IMR-90 (cell line): ENCODE measurements at regions not wholly inside any gene's neighbourhood (a gene's known extent, or its start where the extent isn't known, plus 50 kb on each side); places are given as distances from the start of the nearest gene placed in this dataset.

ENCODE experiments used
- ATAC-seq: fragments of 200-7000 bp; cut with Tn5 transposase; 2 replicates; pipeline ENCODE4 v1.9.1; 2020; ENCODE audit warnings: low read depth, mild to moderate bottlenecking, moderate library complexity
- BruUV-seq: library from RNA; stranded (reverse); fragments of 400-500 nt; replicated peaks from 2 replicates; lab custom pipeline; 2021; lab: Mats Ljungman, UMichigan
- CTCF ChIA-PET: fragments of 300-600 bp; formaldehyde crosslinking; extraction: SDS; loops from one replicate; lab custom pipeline; 2021; ENCODE audit warnings: antibody characterized with exemption; lab: Yijun Ruan, JAX
- POLR2A ChIA-PET: fragments of 300-600 bp; sonication (Branson Sonifier 250); formaldehyde crosslinking; loops from one replicate; lab custom pipeline; 2022; ENCODE audit warnings: antibody characterized with exemption; ENCODE audit not compliant: unreplicated experiment; lab: Charles Lee
- DNase-seq: peaks from one replicate; pipeline ENCODE4 v3.0.0; 2013
- H2AFZ ChIP-seq: replicated peaks from 2 replicates; pipeline ENCODE3; 2013; ENCODE audit warnings: low read length, mild to moderate bottlenecking; ENCODE audit not compliant: poor library complexity
- H2AK5ac ChIP-seq: 2 replicates; pipeline ENCODE4 v1.6.1; 2013; ENCODE audit warnings: low read depth, low read length, inconsistent platforms
- H2AK9ac ChIP-seq: replicated peaks from 2 replicates; pipeline ENCODE3; 2013; ENCODE audit warnings: mild to moderate bottlenecking, low read depth, low read length, moderate library complexity; ENCODE audit not compliant: poor library complexity
- H2BK120ac ChIP-seq: 2 replicates; pipeline ENCODE4 v1.6.1; 2013; ENCODE audit warnings: low read depth, low read length, inconsistent platforms
- H2BK15ac ChIP-seq: 3 replicates; pipeline ENCODE4 v1.6.1; 2013; ENCODE audit warnings: low read depth, low read length, inconsistent platforms
- H2BK20ac ChIP-seq: 2 replicates; pipeline ENCODE4 v1.6.1; 2013; ENCODE audit warnings: low read depth, mild to moderate bottlenecking, inconsistent platforms, low read length, moderate library complexity
- H2BK5ac ChIP-seq: 2 replicates; pipeline ENCODE4 v1.6.1; 2013; ENCODE audit warnings: mild to moderate bottlenecking, low read depth, low read length, inconsistent platforms; ENCODE audit not compliant: poor library complexity, severe bottlenecking
- H3K14ac ChIP-seq: replicated peaks from 2 replicates; pipeline ENCODE4 v1.6.1; 2013; ENCODE audit warnings: low read depth, low read length, inconsistent platforms
- H3K18ac ChIP-seq: 2 replicates; pipeline ENCODE4 v1.6.1; 2013; ENCODE audit warnings: low read depth, low read length, control low read depth
- H3K23ac ChIP-seq: 2 replicates; pipeline ENCODE4 v1.6.1; 2013; ENCODE audit warnings: low read depth, low read length, inconsistent platforms
- H3K27ac ChIP-seq: 2 replicates; pipeline ENCODE4 v1.5.1; 2013; ENCODE audit warnings: mild to moderate bottlenecking, control low read depth, low read length; ENCODE audit not compliant: insufficient read depth
- H3K27me3 ChIP-seq: 2 replicates; pipeline ENCODE4 v1.6.1; 2013; ENCODE audit warnings: low read length; ENCODE audit not compliant: control insufficient read depth, insufficient read depth
- H3K36me3 ChIP-seq: 2 replicates; pipeline ENCODE4 v1.6.1; 2013; ENCODE audit warnings: low read length, mixed read lengths; ENCODE audit not compliant: control insufficient read depth, insufficient read depth
- H3K4ac ChIP-seq: 2 replicates; pipeline ENCODE4 v1.6.1; 2013; ENCODE audit warnings: low read depth, low read length, inconsistent platforms
- H3K4me1 ChIP-seq: 2 replicates; pipeline ENCODE4 v1.6.1; 2013; ENCODE audit warnings: low read length, mixed read lengths; ENCODE audit not compliant: control insufficient read depth, insufficient read depth
- H3K4me2 ChIP-seq: 2 replicates; pipeline ENCODE4 v1.6.1; 2013; ENCODE audit warnings: low read depth, mild to moderate bottlenecking, control low read depth, low read length, moderate library complexity
- H3K4me3 ChIP-seq: 2 replicates; pipeline ENCODE4 v1.5.1; 2013; ENCODE audit warnings: low read depth, mild to moderate bottlenecking, control low read depth, low read length, moderate library complexity; ENCODE audit not compliant: insufficient read depth
- H3K56ac ChIP-seq: 2 replicates; pipeline ENCODE4 v1.6.1; 2013; ENCODE audit warnings: low read length, inconsistent platforms; ENCODE audit not compliant: insufficient read depth; ENCODE audit errors: extremely low read depth
- H3K79me1 ChIP-seq, 2 experiments: 2 replicates each; pipeline ENCODE4 v1.6.1; 2013; ENCODE audit warnings: low read length in 2 of 2, inconsistent platforms in 1 of 2, low read depth in 1 of 2
- H3K9ac ChIP-seq: 2 replicates; pipeline ENCODE4 v1.6.1; 2013; ENCODE audit warnings: low read depth, low read length, control low read depth
- H3K9me1 ChIP-seq: 2 replicates; pipeline ENCODE4 v1.6.1; 2013; ENCODE audit warnings: low read length, inconsistent platforms; ENCODE audit not compliant: insufficient read depth
- H3K9me3 ChIP-seq: 2 replicates; pipeline ENCODE4 v1.6.1; 2013; ENCODE audit warnings: low read length; ENCODE audit not compliant: control insufficient read depth, insufficient read depth
- H4K20me1 ChIP-seq: 2 replicates; pipeline ENCODE4 v1.6.1; 2013; ENCODE audit warnings: low read length, inconsistent platforms; ENCODE audit not compliant: insufficient read depth
- H4K5ac ChIP-seq: 2 replicates; pipeline ENCODE4 v1.6.1; 2013; ENCODE audit warnings: mild to moderate bottlenecking, low read depth, low read length, control low read depth
- H4K8ac ChIP-seq, 2 experiments: 2 replicates each; pipeline ENCODE4 v1.6.1; 2013; ENCODE audit warnings: low read depth in 2 of 2, low read length in 2 of 2, control low read depth in 1 of 2, inconsistent platforms in 1 of 2
- H4K91ac ChIP-seq: 2 replicates; pipeline ENCODE4 v1.6.1; 2013; ENCODE audit warnings: low read depth, low read length, inconsistent platforms; ENCODE audit not compliant: insufficient read depth
- FOS ChIP-seq: fragments of 150-350 bp; IDR thresholded peaks from 2 replicates; pipeline ENCODE4 v1.6.1; 2016; ENCODE audit warnings: low read depth, low read length
- MXI1 ChIP-seq: IDR thresholded peaks from 2 replicates; pipeline ENCODE4 v1.6.1; 2012; ENCODE audit warnings: low read depth, mild to moderate bottlenecking, low read length, moderate library complexity, borderline replicate concordance
- USF2 ChIP-seq: fragments of 150-350 bp; IDR thresholded peaks from 2 replicates; pipeline ENCODE4 v1.6.1; 2017; ENCODE audit warnings: mild to moderate bottlenecking, antibody characterized with exemption, low read length, low read depth
- dilution Hi-C: fragments of 300-500 bp; cut with HindIII; formaldehyde crosslinking; loops from one replicate; pipeline ENCODE4 v1.14.3; 2018; ENCODE audit warnings: low sequenced_read_pairs; ENCODE audit not compliant: unreplicated experiment
- in situ Hi-C: fragments of 300-500 bp; cut with MboI; formaldehyde crosslinking; loops from 3 replicates; pipeline ENCODE4 v1.14.3; 2019; ENCODE audit warnings: low sequenced_read_pairs, inconsistent platforms, mixed read lengths
- intact Hi-C: fragments of 100-400 bp; cut with micrococcal nuclease; formaldehyde crosslinking; loops from 2 replicates; pipeline ENCODE4 v1.10.0; 2022

- CTCF ChIA-PET = no interaction called here
- Histone ChIP-seq H2BK20ac (no peak overlapping the region), H3K4me2 (no peak overlapping the region), H4K20me1 (no peaks in the 10 kb centered on the region), H3K4me1 (0 out of 2 replicates have a peak, but pooled peaks cover under 1% of the 10 kb centered on the region), H2BK5ac (no peak overlapping the region), H2AK5ac (no peak overlapping the region), H3K9me3 (no peaks in the 10 kb centered on the region), H3K14ac (no peak overlapping the region), H3K4me3 (no peak overlapping the region), H3K18ac (no peak overlapping the region), H4K5ac (no peak overlapping the region), H3K36me3 (no peaks in the 10 kb centered on the region), H3K9ac (no peak overlapping the region), H3K23ac (no peak overlapping the region), H3K9me1 (no peaks in the 10 kb centered on the region), H3K79me1 (no peaks in the 10 kb centered on the region), H3K27me3 (no peaks in the 10 kb centered on the region), H4K8ac (no peak overlapping the region), H2BK120ac (no peak overlapping the region), H2AK9ac (no peak overlapping the region), H3K56ac (no peak overlapping the region), H3K4ac (no peak overlapping the region), H3K27ac (no peak overlapping the region), H2BK15ac (no peak overlapping the region), H4K91ac (no peak overlapping the region), H2AFZ (no peak overlapping the region)
- in situ Hi-C loops = no loop called here
- TF ChIP-seq FOS (no peak), USF2 (no peak), MXI1 (no peak)
- DNase-seq (no peak), ATAC-seq (no peak)
- intact Hi-C loops = no loop called here
- POLR2A ChIA-PET = no interaction called here
- dilution Hi-C loops = no loop called here
- BruUV-seq = no TSS peak
Measured at GRCh38 chr7:19056305-19056704, 61.1 kb downstream of the TWIST1 start.
